ENCODE measurements at regions not wholly inside any gene's neighbourhood (a gene's known extent, or its start where the extent isn't known, plus 50 kb on each side); places are given as distances from the start of the nearest gene placed in this dataset.

DNA sequence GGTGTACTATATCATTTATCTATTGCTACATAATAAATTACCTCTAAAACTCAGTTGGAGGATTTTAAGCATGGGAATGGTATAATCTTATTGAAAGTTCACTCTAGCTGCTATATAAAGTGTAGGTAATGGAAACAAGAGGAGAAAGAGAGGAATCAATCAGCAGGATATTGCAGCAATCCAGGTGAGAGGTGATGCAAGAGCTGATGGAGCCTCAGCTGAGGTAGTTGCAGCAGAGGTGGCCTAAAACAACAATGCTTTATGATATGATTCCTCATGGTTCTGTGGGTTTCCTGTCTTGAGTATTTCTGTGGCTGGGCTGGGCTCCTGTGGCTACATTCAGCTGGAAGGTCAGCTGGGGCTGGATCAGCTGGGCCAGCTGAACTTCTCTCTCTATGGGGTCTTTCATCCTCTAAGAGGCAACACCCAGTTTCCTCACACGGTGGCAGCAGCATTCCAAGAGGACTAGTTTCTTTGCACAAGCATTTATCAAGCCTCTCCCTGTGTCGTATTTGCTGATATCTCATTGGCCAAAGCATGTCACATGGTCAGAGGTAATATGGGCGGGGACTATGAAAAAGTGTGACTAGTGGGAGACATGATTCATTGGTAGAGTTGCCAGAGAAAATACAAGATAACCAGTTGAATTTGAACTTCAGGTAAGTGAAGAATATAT, 135.4 kb upstream of the LARGE1 start:
- no peak for TF ChIP-seq POLR2AphosphoS5 (IDR thresholded peaks at IDR 0.05; ENCODE audit: borderline replicate concordance, low read depth, low read length)
- no peak for TF ChIP-seq EZH2 (IDR thresholded peaks at IDR 0.05)

Measured in SK-N-MC (cell line).